ENCODE measurements at regions not wholly inside any gene's neighbourhood (a gene's known extent, or its start where the extent isn't known, plus 50 kb on each side); places are given as distances from the start of the nearest gene placed in this dataset.

GRCh38 chr20:19112828-19113227, 99.6 kb upstream of the SLC24A3 start:
- Histone ChIP-seq H3K27me3 (ENCODE audit: insufficient read depth, poor library complexity, severe bottlenecking) (no peaks in the 10 kb centered on the region), H3K27ac (replicated peaks) (no peak overlapping the region), H3K4me3 (replicated peaks; ENCODE audit: insufficient read depth, low read length) (no peak overlapping the region)
- TF ChIP-seq GABPA (IDR thresholded peaks at IDR 0.05; ENCODE audit: low read depth) (no peak), SPI1 (IDR thresholded peaks at IDR 0.05; ENCODE audit: borderline replicate concordance, low read depth) (no peak), REST (IDR thresholded peaks at IDR 0.05; ENCODE audit: insufficient replicate concordance, low read depth) (no peak), POLR2AphosphoS5 (IDR thresholded peaks at IDR 0.05; ENCODE audit: low read depth) (no peak)
- TF ChIP-seq, protein P1, sequence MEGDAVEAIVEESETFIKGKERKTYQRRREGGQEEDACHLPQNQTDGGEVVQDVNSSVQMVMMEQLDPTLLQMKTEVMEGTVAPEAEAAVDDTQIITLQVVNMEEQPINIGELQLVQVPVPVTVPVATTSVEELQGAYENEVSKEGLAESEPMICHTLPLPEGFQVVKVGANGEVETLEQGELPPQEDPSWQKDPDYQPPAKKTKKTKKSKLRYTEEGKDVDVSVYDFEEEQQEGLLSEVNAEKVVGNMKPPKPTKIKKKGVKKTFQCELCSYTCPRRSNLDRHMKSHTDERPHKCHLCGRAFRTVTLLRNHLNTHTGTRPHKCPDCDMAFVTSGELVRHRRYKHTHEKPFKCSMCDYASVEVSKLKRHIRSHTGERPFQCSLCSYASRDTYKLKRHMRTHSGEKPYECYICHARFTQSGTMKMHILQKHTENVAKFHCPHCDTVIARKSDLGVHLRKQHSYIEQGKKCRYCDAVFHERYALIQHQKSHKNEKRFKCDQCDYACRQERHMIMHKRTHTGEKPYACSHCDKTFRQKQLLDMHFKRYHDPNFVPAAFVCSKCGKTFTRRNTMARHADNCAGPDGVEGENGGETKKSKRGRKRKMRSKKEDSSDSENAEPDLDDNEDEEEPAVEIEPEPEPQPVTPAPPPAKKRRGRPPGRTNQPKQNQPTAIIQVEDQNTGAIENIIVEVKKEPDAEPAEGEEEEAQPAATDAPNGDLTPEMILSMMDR (IDR thresholded peaks at IDR 0.05; ENCODE audit: insufficient read depth, low read length): no peak
- no peak for DNase-seq (ENCODE audit: low read depth in 1 of 2, low spot score in 1 of 2)

DNA sequence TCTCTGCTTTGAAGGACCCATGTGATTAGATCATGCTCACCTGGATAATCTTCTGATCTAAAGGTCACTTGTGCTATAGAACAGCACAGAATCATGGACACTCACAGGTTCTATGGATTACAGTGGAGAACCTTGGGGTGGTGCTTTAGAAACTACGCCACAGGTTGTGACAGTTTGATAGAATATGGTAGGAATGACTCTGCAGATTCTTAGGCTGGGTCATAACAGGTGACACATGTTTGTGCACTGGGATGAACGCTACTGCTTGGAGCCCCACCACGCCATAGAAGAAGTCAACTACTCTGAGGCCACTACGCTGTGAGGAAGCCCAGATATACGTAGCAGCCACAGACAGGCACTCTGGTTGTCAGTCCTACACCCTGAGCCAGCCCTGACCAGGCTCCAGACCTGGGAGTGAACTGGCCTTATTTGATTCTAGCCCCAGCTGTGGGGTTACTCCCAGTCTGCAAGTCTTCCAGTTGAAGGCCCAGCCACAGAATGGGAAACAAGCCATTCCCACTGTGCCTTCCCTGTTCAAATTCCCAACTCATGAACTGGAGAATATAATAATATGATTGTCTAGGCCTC, 99.0 kb upstream of the SLC24A3 start:
- no peak overlapping the region for H3K4me3 ChIP-seq (replicated peaks; ENCODE audit: insufficient read depth, low read length)
- no peak for DNase-seq (ENCODE audit: low read depth in 1 of 2, low spot score in 1 of 2)
- no peak for TF ChIP-seq REST (IDR thresholded peaks at IDR 0.05; ENCODE audit: insufficient replicate concordance, low read depth)
- TF ChIP-seq, protein P1 (IDR thresholded peaks at IDR 0.05; ENCODE audit: insufficient read depth, low read length): no peak
- TF ChIP-seq GABPA (IDR thresholded peaks at IDR 0.05; ENCODE audit: low read depth): no peak
- no peak for TF ChIP-seq SPI1 (IDR thresholded peaks at IDR 0.05; ENCODE audit: borderline replicate concordance, low read depth)
- no peak for TF ChIP-seq POLR2AphosphoS5 (IDR thresholded peaks at IDR 0.05; ENCODE audit: low read depth)
- no peaks in the 10 kb centered on the region for H3K27me3 ChIP-seq (ENCODE audit: insufficient read depth, poor library complexity, severe bottlenecking)
- no peak overlapping the region for H3K27ac ChIP-seq (replicated peaks)

DNA sequence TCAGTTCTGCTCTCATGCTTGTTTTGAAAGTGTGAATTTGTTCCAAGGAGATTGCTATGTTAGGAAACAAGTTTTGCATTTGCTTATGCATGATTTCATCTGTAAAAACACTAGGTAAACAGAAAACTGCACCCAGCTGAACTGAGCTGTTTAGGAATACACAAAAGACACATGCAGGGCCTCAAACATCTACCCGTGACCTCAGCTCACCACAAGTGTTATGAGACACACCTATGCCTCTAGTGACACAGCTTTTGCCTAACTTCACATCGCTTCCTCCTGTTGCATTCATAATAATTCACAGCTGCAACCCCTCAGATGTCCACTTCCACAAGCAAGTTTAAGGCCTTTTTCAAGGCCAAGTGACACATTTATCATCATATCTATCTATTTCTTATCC, 98.0 kb upstream of the SLC24A3 start:
- H3K27ac ChIP-seq (replicated peaks): no peak overlapping the region
- no peak for DNase-seq (ENCODE audit: low read depth in 1 of 2, low spot score in 1 of 2)
- H3K4me3 ChIP-seq (replicated peaks; ENCODE audit: insufficient read depth, low read length): no peak overlapping the region
- H3K27me3 ChIP-seq (ENCODE audit: insufficient read depth, poor library complexity, severe bottlenecking): no peaks in the 10 kb centered on the region
- TF ChIP-seq REST (IDR thresholded peaks at IDR 0.05; ENCODE audit: insufficient replicate concordance, low read depth) (no peak), SPI1 (IDR thresholded peaks at IDR 0.05; ENCODE audit: borderline replicate concordance, low read depth) (no peak), POLR2AphosphoS5 (IDR thresholded peaks at IDR 0.05; ENCODE audit: low read depth) (no peak), GABPA (IDR thresholded peaks at IDR 0.05; ENCODE audit: low read depth) (no peak)
- TF ChIP-seq, protein P1 (IDR thresholded peaks at IDR 0.05; ENCODE audit: insufficient read depth, low read length): no peak

Data from HL-60 (cell line).